Anterior cingulate cortex (tissue), 58 donors: ENCODE measurements at regions not wholly inside any gene's neighbourhood (a gene's known extent, or its start where the extent isn't known, plus 50 kb on each side); places are given as distances from the start of the nearest gene placed in this dataset.
A peak's percentile ranks its signal among the peaks of the same experiment; 100 is the strongest.

Experiments
- DNase-seq, 58 donors: peaks; one replicate each; lab custom pipeline; 2025; lab: John Stamatoyannopoulos, UW

GRCh38 chr14:26319139-26319864, 278.5 kb downstream of the NOVA1 start:
- no peak for DNase-seq

GRCh38 chr14:26304056-26304455, 293.8 kb downstream of the NOVA1 start:
- DNase-seq: no peak

- DNase-seq: no peak
Observed at GRCh38 chr14:26293909-26294308, 303.9 kb downstream of the NOVA1 start.

GRCh38 chr14:26289891-26290486, 307.8 kb downstream of the NOVA1 start:
- no peak for DNase-seq

GRCh38 chr14:26286913-26287205, 311.0 kb downstream of the NOVA1 start:
- DNase-seq: no peak

- no peak for DNase-seq
Observed at GRCh38 chr14:26286081-26286912, 311.5 kb downstream of the NOVA1 start.

GRCh38 chr14:26282578-26282977, 315.3 kb downstream of the NOVA1 start:
- DNase-seq: no peak

- DNase-seq: peak in 14 of 58 donors; percentile 1 to 32 (median 5)
Observed at GRCh38 chr14:26282011-26282410, 315.8 kb downstream of the NOVA1 start.

GRCh38 chr14:26281280-26281998, 316.4 kb downstream of the NOVA1 start:
- no peak for DNase-seq

GRCh38 chr14:26276757-26277156, 321.1 kb downstream of the NOVA1 start:
- peak in 1 of 58 donors; percentile 7 for DNase-seq

- DNase-seq: no peak
Observed at GRCh38 chr14:26265170-26265685, 332.6 kb downstream of the NOVA1 start.

- no peak for DNase-seq
Observed at GRCh38 chr14:26261368-26262122, 336.3 kb downstream of the NOVA1 start.

- no peak for DNase-seq
Observed at GRCh38 chr14:26255213-26255612, 342.6 kb downstream of the NOVA1 start.

- DNase-seq: no peak
Observed at GRCh38 chr14:26252176-26252575, 345.7 kb downstream of the NOVA1 start.

- no peak for DNase-seq
Observed at GRCh38 chr14:26233118-26233517, 364.7 kb downstream of the NOVA1 start.

- DNase-seq: no peak
Observed at GRCh38 chr14:26218861-26219260, 379.0 kb downstream of the NOVA1 start.

GRCh38 chr14:26217778-26218177, 380.1 kb downstream of the NOVA1 start:
- no peak for DNase-seq

- peak in 4 of 58 donors; percentile 2 to 7 (median 4) for DNase-seq
Observed at GRCh38 chr14:26216786-26217185, 381.0 kb downstream of the NOVA1 start.

- no peak for DNase-seq
Observed at GRCh38 chr14:26213846-26214575, 383.8 kb downstream of the NOVA1 start.
